ENCODE measurements at regions not wholly inside any gene's neighbourhood (a gene's known extent, or its start where the extent isn't known, plus 50 kb on each side); places are given as distances from the start of the nearest gene placed in this dataset.

DNA sequence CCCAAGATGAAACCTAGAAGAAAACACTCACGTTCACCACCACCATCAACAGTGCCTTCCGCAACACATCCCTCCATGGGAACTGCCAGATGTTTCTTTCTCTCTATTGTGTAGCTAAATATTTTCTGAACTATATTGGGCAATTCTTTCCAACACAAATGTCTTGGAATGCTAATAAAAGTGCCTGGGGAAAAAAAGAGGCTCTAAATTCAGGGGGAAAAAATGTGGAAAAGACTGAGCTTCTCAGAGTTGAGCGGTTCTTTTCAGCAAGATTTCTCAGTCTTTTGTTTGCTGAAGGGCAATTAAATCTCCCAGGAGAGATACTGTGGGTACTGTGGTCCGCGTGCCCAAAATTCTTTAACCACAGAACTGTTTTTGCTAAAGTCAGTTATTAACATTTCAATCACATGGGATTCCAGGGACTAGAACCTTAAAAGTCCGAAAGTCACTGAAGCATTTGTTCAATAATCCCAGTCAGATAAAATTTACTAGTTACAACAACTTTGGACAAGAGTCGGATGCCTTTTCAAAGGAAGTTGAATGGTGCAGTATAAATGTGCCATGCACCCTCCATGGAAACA lies 51.9 kb upstream of the DHRSX start:
- TF ChIP-seq RCOR1 (IDR thresholded peaks at IDR 0.05; ENCODE audit: low read length) (no peak), FOXJ3 (CRISPR knock-in tag; IDR thresholded peaks at IDR 0.05) (no peak), GABPA (IDR thresholded peaks at IDR 0.05; ENCODE audit: low read depth) (no peak), NFIC (IDR thresholded peaks at IDR 0.05; ENCODE audit: borderline replicate concordance) (no peak), TCF12 (IDR thresholded peaks at IDR 0.05) (no peak)
- TF ChIP-seq, protein P1, sequence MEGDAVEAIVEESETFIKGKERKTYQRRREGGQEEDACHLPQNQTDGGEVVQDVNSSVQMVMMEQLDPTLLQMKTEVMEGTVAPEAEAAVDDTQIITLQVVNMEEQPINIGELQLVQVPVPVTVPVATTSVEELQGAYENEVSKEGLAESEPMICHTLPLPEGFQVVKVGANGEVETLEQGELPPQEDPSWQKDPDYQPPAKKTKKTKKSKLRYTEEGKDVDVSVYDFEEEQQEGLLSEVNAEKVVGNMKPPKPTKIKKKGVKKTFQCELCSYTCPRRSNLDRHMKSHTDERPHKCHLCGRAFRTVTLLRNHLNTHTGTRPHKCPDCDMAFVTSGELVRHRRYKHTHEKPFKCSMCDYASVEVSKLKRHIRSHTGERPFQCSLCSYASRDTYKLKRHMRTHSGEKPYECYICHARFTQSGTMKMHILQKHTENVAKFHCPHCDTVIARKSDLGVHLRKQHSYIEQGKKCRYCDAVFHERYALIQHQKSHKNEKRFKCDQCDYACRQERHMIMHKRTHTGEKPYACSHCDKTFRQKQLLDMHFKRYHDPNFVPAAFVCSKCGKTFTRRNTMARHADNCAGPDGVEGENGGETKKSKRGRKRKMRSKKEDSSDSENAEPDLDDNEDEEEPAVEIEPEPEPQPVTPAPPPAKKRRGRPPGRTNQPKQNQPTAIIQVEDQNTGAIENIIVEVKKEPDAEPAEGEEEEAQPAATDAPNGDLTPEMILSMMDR (IDR thresholded peaks at IDR 0.05) = no peak
- TF ChIP-seq, protein P2, sequence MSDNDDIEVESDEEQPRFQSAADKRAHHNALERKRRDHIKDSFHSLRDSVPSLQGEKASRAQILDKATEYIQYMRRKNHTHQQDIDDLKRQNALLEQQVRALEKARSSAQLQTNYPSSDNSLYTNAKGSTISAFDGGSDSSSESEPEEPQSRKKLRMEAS (IDR thresholded peaks at IDR 0.05; ENCODE audit: low read depth) = no peak
- TF ChIP-seq, protein P3, sequence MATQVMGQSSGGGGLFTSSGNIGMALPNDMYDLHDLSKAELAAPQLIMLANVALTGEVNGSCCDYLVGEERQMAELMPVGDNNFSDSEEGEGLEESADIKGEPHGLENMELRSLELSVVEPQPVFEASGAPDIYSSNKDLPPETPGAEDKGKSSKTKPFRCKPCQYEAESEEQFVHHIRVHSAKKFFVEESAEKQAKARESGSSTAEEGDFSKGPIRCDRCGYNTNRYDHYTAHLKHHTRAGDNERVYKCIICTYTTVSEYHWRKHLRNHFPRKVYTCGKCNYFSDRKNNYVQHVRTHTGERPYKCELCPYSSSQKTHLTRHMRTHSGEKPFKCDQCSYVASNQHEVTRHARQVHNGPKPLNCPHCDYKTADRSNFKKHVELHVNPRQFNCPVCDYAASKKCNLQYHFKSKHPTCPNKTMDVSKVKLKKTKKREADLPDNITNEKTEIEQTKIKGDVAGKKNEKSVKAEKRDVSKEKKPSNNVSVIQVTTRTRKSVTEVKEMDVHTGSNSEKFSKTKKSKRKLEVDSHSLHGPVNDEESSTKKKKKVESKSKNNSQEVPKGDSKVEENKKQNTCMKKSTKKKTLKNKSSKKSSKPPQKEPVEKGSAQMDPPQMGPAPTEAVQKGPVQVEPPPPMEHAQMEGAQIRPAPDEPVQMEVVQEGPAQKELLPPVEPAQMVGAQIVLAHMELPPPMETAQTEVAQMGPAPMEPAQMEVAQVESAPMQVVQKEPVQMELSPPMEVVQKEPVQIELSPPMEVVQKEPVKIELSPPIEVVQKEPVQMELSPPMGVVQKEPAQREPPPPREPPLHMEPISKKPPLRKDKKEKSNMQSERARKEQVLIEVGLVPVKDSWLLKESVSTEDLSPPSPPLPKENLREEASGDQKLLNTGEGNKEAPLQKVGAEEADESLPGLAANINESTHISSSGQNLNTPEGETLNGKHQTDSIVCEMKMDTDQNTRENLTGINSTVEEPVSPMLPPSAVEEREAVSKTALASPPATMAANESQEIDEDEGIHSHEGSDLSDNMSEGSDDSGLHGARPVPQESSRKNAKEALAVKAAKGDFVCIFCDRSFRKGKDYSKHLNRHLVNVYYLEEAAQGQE (IDR thresholded peaks at IDR 0.05; ENCODE audit: low read depth, low read length) = no peak
